ENCODE measurements at regions not wholly inside any gene's neighbourhood (a gene's known extent, or its start where the extent isn't known, plus 50 kb on each side); places are given as distances from the start of the nearest gene placed in this dataset.

DNA sequence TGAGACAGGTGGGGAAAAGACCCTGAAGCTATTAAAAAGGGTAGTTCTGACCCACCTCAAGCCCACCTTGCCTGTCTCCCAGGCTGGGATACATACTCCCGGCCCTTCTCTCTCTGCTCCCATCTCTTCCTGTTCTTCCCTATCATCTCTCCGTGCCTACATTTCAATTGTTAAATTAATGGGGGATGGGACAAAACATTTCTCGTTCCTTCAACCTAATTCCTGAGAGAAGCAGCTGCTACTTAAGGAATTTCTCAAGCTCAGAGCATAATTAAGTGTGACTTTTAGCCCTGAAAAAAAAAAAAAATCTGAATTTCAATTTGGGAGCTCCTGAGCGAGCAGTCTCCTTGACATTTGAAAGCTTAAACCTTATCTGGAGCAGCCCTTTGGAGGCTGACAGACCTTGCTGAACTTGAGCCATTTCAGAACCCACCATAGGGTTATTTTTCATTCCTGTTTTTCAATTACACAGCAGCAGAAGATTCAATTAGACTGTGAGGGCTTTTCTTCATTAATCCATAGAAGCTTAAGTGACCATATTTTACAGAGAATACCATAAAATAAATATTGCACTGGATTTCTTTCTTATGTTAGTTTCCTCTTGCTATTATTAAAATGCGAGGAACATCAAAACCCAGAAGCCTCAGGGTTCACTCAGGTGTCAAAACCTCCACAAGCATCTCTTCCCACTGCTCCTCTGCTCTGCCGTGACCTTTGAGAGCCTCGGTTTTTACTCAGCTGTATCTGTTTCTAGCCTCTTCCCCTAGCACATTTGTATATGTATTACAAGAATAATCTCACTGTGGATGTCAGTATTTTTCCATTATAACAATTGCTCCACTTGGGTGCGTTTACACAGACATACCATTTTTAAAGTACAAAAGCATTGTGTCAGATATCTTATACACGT is 125.7 kb downstream of the B3GNT2 start:
- TF ChIP-seq BHLHE40 (IDR thresholded peaks at IDR 0.05; ENCODE audit: borderline replicate concordance), result no peak
- no peak for TF ChIP-seq FOXM1 (IDR thresholded peaks at IDR 0.05; ENCODE audit: borderline replicate concordance)
- TF ChIP-seq SP1 (IDR thresholded peaks at IDR 0.05), result no peak
- TF ChIP-seq FOXK2 (IDR thresholded peaks at IDR 0.05), result no peak
- no peak for TF ChIP-seq SUZ12 (IDR thresholded peaks at IDR 0.05)
- TF ChIP-seq FOXA1 (IDR thresholded peaks at IDR 0.05), result no peak
- TF ChIP-seq LEF1 (IDR thresholded peaks at IDR 0.05; ENCODE audit: borderline replicate concordance), result no peak
- no peak for TF ChIP-seq L3MBTL2 (conservative IDR thresholded peaks at IDR 0.05)
